Gastrocnemius medialis (tissue), 4 donors: ENCODE measurements at regions not wholly inside any gene's neighbourhood (a gene's known extent, or its start where the extent isn't known, plus 50 kb on each side); places are given as distances from the start of the nearest gene placed in this dataset.
"Not testable (repeated sequence)": the region's sequence is repeated elsewhere in the genome, so short reads cannot be mapped to it uniquely, and the experiment has no call there.

Experiments
- CTCF ChIP-seq, 5 experiments: fragments of 450-650 bp in 3 of 5; fragments of 200-600 bp in 2 of 5; sonication (generic) in 2 of 5; IDR thresholded peaks in 4 of 5; conservative IDR thresholded peaks in 1 of 5; 1 replicate in 4 of 5; 2 replicates in 1 of 5; pipeline ENCODE4 v1.5.1; 2016 to 2019; ENCODE audit warnings: antibody characterized with exemption in 5 of 5, mild to moderate bottlenecking in 3 of 5, moderate library complexity in 3 of 5
- POLR2A ChIP-seq, 2 donors: fragments of 450-650 bp; IDR thresholded peaks; one replicate each; pipeline ENCODE4 v1.6.1; 2017; ENCODE audit warnings: antibody characterized with exemption in 2 of 2, mild to moderate bottlenecking in 2 of 2, moderate library complexity in 2 of 2

GRCh38 chr21:6098191-6098935 is 4423.0 kb upstream of the TPTE start:
- not testable (repeated sequence) for TF ChIP-seq POLR2A (IDR thresholded peaks at IDR 0.05); CTCF (IDR thresholded peaks at IDR 0.05 in 4 of 5, conservative IDR thresholded peaks at IDR 0.05 in 1 of 5)
